Adrenal gland (tissue), 9 donors: ENCODE measurements at regions not wholly inside any gene's neighbourhood (a gene's known extent, or its start where the extent isn't known, plus 50 kb on each side); places are given as distances from the start of the nearest gene placed in this dataset.
"Not testable (repeated sequence)": the region's sequence is repeated elsewhere in the genome, so short reads cannot be mapped to it uniquely, and the experiment has no call there.

Experiments used
- DNase-seq, 7 donors: peaks; one replicate each; pipeline ENCODE4 v3.0.0-alpha.2; 2019 to 2020
- H3K27ac ChIP-seq, 5 donors: fragments of 200-600 bp; sonication (generic) in 4 of 5; 1 replicate in 3 of 5; 2 replicates in 2 of 5; pipeline versions ENCODE4 v1.5.1 to v1.8.0; 2016 to 2020; ENCODE audit warnings: mild to moderate bottlenecking in 1 of 5
- H3K27me3 ChIP-seq: fragments of 200-600 bp; 2 replicates; pipeline ENCODE4 v1.8.0; 2021
- H3K36me3 ChIP-seq, 2 donors: fragments of 200-600 bp; replicated peaks in 1 of 2; 1 replicate in 1 of 2; 2 replicates in 1 of 2; pipeline versions ENCODE4 v1.5.1 to v1.8.0; 2018 to 2022
- H3K4me1 ChIP-seq, 2 donors: fragments of 200-600 bp; replicated peaks in 1 of 2; 1 replicate in 1 of 2; 2 replicates in 1 of 2; pipeline versions ENCODE4 v1.5.1 to v1.8.0; 2018 to 2021
- H3K4me3 ChIP-seq, 4 donors: fragments of 200-600 bp; sonication (generic) in 3 of 4; one replicate each; pipeline ENCODE4 v1.5.1; 2016 to 2018
- H3K9me3 ChIP-seq, 3 donors: fragments of 200-600 bp; sonication (generic) in 1 of 3; replicated peaks in 1 of 3; 1 replicate in 2 of 3; 2 replicates in 1 of 3; pipeline versions ENCODE4 v1.5.1 to v1.8.0; 2016 to 2021
- CTCF ChIP-seq, 6 experiments: fragments of 450-650 bp in 4 of 6; fragments of 200-600 bp in 2 of 6; sonication (generic) in 1 of 6; IDR thresholded peaks; 1 replicate in 5 of 6; 2 replicates in 1 of 6; pipeline versions ENCODE4 v1.5.1 to v1.8.0; 2016 to 2021; ENCODE audit warnings: antibody characterized with exemption in 6 of 6, mild to moderate bottlenecking in 2 of 6, moderate library complexity in 1 of 6
- POLR2A ChIP-seq, 2 donors: fragments of 450-650 bp; IDR thresholded peaks; one replicate each; pipeline ENCODE4 v1.6.1; 2017; ENCODE audit warnings: antibody characterized with exemption in 2 of 2, mild to moderate bottlenecking in 2 of 2, moderate library complexity in 1 of 2
- WGBS, 4 donors: extraction: QIAGEN DNeasy Blood & Tissue Kit in 2 of 4; methylation state at CpG; one replicate each; pipeline versions ENCODE4 v1.1.5 to v1.1.7; 2013 to 2017; 5-methylcytosine and 5-hydroxymethylcytosine counted together
- intact Hi-C, 2 donors: fragments of 100-400 bp; cut with DNase I; formaldehyde crosslinking; loops; one replicate each; pipeline versions ENCODE4 v1.14.1 to v1.15.0; 2022 to 2023
- donor health status: healthy with polysubstance abuse.
- donor health status: Bipolar disorder and iron deficiency.
- donor health status: DM: yes; HTN: yes; CAD: no.
- donor health status: DM: no; HTN: no; CAD: no.
- donor health status: DM: no; HTN: no; CAD: no.

GRCh38 chr17:47057830-47058229 lies 78.8 kb upstream of the RPRML start:
- no peak for TF ChIP-seq POLR2A (IDR thresholded peaks at IDR 0.05)
- TF ChIP-seq CTCF (IDR thresholded peaks at IDR 0.05), result no peak
- peaks cover 0 to 26% of the 10 kb centered on the region in 2 donors for H3K36me3 ChIP-seq
- H3K9me3 ChIP-seq, result no peaks in the 10 kb centered on the region
- H3K27me3 ChIP-seq, result no peaks in the 10 kb centered on the region
- H3K4me1 ChIP-seq, result no peaks in the 10 kb centered on the region
- no peak for DNase-seq
- intact Hi-C loops, result no loop called here
- WGBS, 4 donors, result 69 to 77% (median 74%) methylated on average over 5 of the region's 5 CpGs
- H3K27ac ChIP-seq, result no peak overlapping the region
- H3K4me3 ChIP-seq, result no peak overlapping the region

GRCh38 chr17:47057279-47057678 lies 78.2 kb upstream of the RPRML start:
- peaks cover 0 to 26% of the 10 kb centered on the region in 2 donors for H3K36me3 ChIP-seq
- H3K27me3 ChIP-seq, H3K9me3 ChIP-seq, H3K4me1 ChIP-seq, DNase-seq, H3K27ac ChIP-seq, intact Hi-C loops, H3K4me3 ChIP-seq: not testable (repeated sequence)
- 90 to 98% (median 95%) methylated on average over 2 to 31 of the region's 31 CpGs for WGBS, 4 donors

- H3K27me3 ChIP-seq, result not testable (repeated sequence)
These were observed 77.6 kb upstream of the RPRML start for GRCh38 chr17:47056687-47057086.

More at GRCh38 chr17:47056687-47057086, 77.6 kb upstream of the RPRML start:
- DNase-seq, H3K27ac ChIP-seq, H3K9me3 ChIP-seq, H3K4me1 ChIP-seq, intact Hi-C loops, H3K4me3 ChIP-seq: not testable (repeated sequence)
- 91 to 100% (median 96%) methylated on average over 4 to 9 of the region's 9 CpGs for WGBS, 4 donors
- peaks cover 0 to 26% of the 10 kb centered on the region in 2 donors for H3K36me3 ChIP-seq
